GM12874 (cell line): ENCODE measurements at regions not wholly inside any gene's neighbourhood (a gene's known extent, or its start where the extent isn't known, plus 50 kb on each side); places are given as distances from the start of the nearest gene placed in this dataset.

Source experiments
- TF ChIP-seq, protein P1 (sequence below): IDR thresholded peaks from 2 replicates; pipeline ENCODE4 v1.5.1; 2011; ENCODE audit warnings: low read depth, mild to moderate bottlenecking, control low read depth, low read length, moderate library complexity; ENCODE audit not compliant: insufficient read depth

DNA sequence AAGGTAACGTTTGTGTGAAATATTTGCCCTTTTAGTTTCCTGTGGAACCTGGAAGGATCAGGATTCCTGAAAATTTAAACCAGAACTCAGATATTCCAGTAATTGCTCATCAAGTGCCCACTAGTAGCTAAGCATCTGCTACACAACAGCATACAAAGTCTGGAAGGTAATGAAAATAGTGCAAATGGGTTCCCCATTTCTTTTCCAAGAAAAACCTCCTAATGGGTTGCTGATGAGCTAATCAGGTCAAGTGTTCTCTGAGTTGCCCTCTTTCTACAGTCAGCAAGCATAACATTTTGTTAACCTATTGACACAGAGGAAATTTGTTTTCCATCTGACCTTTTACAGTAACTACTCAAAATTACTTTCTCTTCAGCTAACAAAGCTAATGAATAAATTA is 83.6 kb upstream of the PMCH start:
- TF ChIP-seq, protein P1, sequence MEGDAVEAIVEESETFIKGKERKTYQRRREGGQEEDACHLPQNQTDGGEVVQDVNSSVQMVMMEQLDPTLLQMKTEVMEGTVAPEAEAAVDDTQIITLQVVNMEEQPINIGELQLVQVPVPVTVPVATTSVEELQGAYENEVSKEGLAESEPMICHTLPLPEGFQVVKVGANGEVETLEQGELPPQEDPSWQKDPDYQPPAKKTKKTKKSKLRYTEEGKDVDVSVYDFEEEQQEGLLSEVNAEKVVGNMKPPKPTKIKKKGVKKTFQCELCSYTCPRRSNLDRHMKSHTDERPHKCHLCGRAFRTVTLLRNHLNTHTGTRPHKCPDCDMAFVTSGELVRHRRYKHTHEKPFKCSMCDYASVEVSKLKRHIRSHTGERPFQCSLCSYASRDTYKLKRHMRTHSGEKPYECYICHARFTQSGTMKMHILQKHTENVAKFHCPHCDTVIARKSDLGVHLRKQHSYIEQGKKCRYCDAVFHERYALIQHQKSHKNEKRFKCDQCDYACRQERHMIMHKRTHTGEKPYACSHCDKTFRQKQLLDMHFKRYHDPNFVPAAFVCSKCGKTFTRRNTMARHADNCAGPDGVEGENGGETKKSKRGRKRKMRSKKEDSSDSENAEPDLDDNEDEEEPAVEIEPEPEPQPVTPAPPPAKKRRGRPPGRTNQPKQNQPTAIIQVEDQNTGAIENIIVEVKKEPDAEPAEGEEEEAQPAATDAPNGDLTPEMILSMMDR = no peak

DNA sequence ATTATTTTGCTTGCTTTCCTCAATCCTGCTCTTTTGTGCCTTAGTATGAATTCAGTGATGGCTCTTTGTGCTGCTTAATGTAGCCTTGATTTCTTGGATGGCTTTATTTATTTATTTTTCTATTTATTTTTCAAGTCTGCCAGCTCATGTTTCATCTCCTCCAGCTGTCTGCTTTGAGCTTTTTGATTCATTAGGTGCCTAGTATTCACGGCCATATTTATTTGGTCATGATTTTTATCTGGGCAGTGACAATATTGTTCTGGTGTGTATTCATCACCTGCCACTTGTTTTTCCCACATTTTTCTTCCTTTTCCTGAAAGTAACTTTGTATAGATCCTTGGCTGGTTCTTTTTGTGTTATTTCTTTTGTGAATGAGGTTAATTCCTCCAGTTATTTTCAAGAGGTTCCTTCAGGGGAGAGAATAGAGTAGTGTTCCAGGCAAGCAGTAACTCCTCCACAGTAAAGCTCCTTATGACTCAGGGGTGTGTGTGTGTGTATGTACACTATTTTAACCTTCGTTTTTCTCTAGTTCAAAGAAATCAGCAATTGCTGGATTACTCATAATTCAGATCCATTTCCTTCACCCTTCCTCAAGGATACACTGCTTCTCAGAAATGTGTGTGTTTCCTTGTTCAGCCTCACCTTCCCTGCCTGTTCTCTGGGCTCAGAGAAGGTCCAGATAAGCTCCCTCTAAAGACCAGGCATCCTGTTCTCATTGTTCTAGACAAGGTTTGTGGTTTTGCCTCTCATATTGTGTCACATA is 51.6 kb upstream of the PMCH start:
- TF ChIP-seq, protein P1 = no peak
